H1 (cell line): ENCODE measurements at regions not wholly inside any gene's neighbourhood (a gene's known extent, or its start where the extent isn't known, plus 50 kb on each side); places are given as distances from the start of the nearest gene placed in this dataset.
A peak's percentile ranks its signal among the peaks of the same experiment; 100 is the strongest.
"Not testable (repeated sequence)": the region's sequence is repeated elsewhere in the genome, so short reads cannot be mapped to it uniquely, and the experiment has no call there.

ENCODE experiments used
- CTCF ChIA-PET: fragments of 300-600 bp; sonication (Branson Sonifier 250); formaldehyde crosslinking; loops from one replicate; lab custom pipeline; 2021; ENCODE audit not compliant: partially characterized antibody; lab: Charles Lee
- POLR2A ChIA-PET: fragments of 300-600 bp; sonication (Branson Sonifier 250); formaldehyde crosslinking; loops from one replicate; lab custom pipeline; 2021; ENCODE audit warnings: inconsistent platforms; ENCODE audit not compliant: partially characterized antibody; lab: Charles Lee
- DNase-seq, 2 experiments: peaks; one replicate each; pipeline versions ENCODE4 v3.0.0 to v3.0.0-alpha.2; 2010 to 2022; ENCODE audit warnings: low spot score in 2 of 2, low read depth in 1 of 2, mixed read lengths in 1 of 2
- FAIRE-seq: peaks from 2 replicates; lab custom pipeline; 2011; peaks lifted over from hg19 to GRCh38; lab: Jason Lieb, UNC
- H2AFZ ChIP-seq: 2 replicates; pipeline ENCODE4 v1.8.1; 2012; ENCODE audit warnings: low read length, inconsistent platforms
- H2AK5ac ChIP-seq: 2 replicates; pipeline ENCODE4 v1.6.1; 2013; ENCODE audit warnings: low read depth, low read length
- H2BK120ac ChIP-seq: replicated peaks from 2 replicates; pipeline ENCODE3; 2013; ENCODE audit warnings: low read depth, low read length, inconsistent platforms
- H2BK12ac ChIP-seq: 2 replicates; pipeline ENCODE4 v1.6.1; 2013; ENCODE audit warnings: low read depth, low read length
- H2BK15ac ChIP-seq: 2 replicates; pipeline ENCODE4 v1.6.1; 2013; ENCODE audit warnings: low read length
- H2BK20ac ChIP-seq: 2 replicates; pipeline ENCODE4 v1.6.1; 2013; ENCODE audit warnings: low read length
- H2BK5ac ChIP-seq: 2 replicates; pipeline ENCODE4 v1.6.1; 2013; ENCODE audit warnings: low read depth, low read length
- H3K14ac ChIP-seq: 2 replicates; pipeline ENCODE4 v1.6.1; 2013; ENCODE audit warnings: inconsistent platforms; ENCODE audit not compliant: insufficient read length
- H3K18ac ChIP-seq: 2 replicates; pipeline ENCODE4 v1.6.1; 2013; ENCODE audit warnings: low read length; ENCODE audit errors: extremely low read depth
- H3K23ac ChIP-seq: 2 replicates; pipeline ENCODE4 v1.6.1; 2013; ENCODE audit warnings: inconsistent platforms; ENCODE audit not compliant: insufficient read length
- H3K23me2 ChIP-seq: 2 replicates; pipeline ENCODE4 v1.6.1; 2013; ENCODE audit warnings: low read depth, low read length
- H3K27ac ChIP-seq: 2 replicates; pipeline ENCODE4 v1.6.1; 2011; ENCODE audit warnings: low read depth, low read length, inconsistent platforms
- H3K27me3 ChIP-seq, 4 experiments: replicated peaks in 1 of 4; 1 replicate in 1 of 4; 2 replicates in 3 of 4; pipeline versions ENCODE4 v1.6.1 to v1.8.1; 2011 to 2013; ENCODE audit warnings: low read length in 3 of 4, mild to moderate bottlenecking in 3 of 4, inconsistent platforms in 2 of 4, mixed read lengths in 2 of 4, moderate library complexity in 1 of 4; ENCODE audit not compliant: control insufficient read depth in 3 of 4, insufficient read depth in 3 of 4; ENCODE audit errors: extremely low read depth in 1 of 4
- H3K36me3 ChIP-seq, 4 experiments: 2 replicates each; pipeline versions ENCODE4 v1.6.1 to v1.8.1; 2011 to 2013; ENCODE audit warnings: mild to moderate bottlenecking in 4 of 4, low read length in 3 of 4, moderate library complexity in 2 of 4, control low read depth in 1 of 4, inconsistent platforms in 1 of 4; ENCODE audit not compliant: insufficient read depth in 4 of 4, control insufficient read depth in 2 of 4
- H3K4ac ChIP-seq: replicated peaks from 2 replicates; pipeline ENCODE3; 2013; ENCODE audit warnings: low read length, low read depth, mixed read lengths, inconsistent platforms; ENCODE audit not compliant: insufficient read length
- H3K4me1 ChIP-seq, 4 experiments: replicated peaks in 1 of 4; 1 replicate in 1 of 4; 2 replicates in 3 of 4; pipeline versions ENCODE4 v1.6.1 to v1.8.1; 2011 to 2013; ENCODE audit warnings: low read length in 3 of 4, inconsistent platforms in 2 of 4, mixed read lengths in 1 of 4; ENCODE audit not compliant: insufficient read depth in 4 of 4, control insufficient read depth in 3 of 4
- H3K4me2 ChIP-seq, 2 experiments: 2 replicates each; pipeline versions ENCODE4 v1.6.1 to v1.8.1; 2011 to 2013; ENCODE audit warnings: low read depth in 2 of 2, low read length in 2 of 2, control low read depth in 1 of 2, inconsistent platforms in 1 of 2, mild to moderate bottlenecking in 1 of 2; ENCODE audit not compliant: insufficient read depth in 1 of 2
- H3K4me3 ChIP-seq, 4 experiments: fragments of 200-600, 300-600 bp in 1 of 4; sonication (generic), shearing (Covaris generic), sonication (Bioruptor Twin) in 1 of 4; 2 replicates each; pipeline versions ENCODE4 v1.5.1 to v1.8.1; 2011 to 2016; ENCODE audit warnings: low read length in 4 of 4, low read depth in 3 of 4, control low read depth in 2 of 4, inconsistent platforms in 2 of 4, mild to moderate bottlenecking in 2 of 4, mixed read lengths in 1 of 4, moderate library complexity in 1 of 4; ENCODE audit not compliant: insufficient read depth in 2 of 4; ENCODE audit errors: extremely low read depth in 1 of 4
- H3K56ac ChIP-seq: replicated peaks from 2 replicates; pipeline ENCODE3; 2013; ENCODE audit warnings: low read depth, mild to moderate bottlenecking, mixed read lengths, low read length, inconsistent platforms; ENCODE audit not compliant: insufficient read length
- H3K79me1 ChIP-seq: 2 replicates; pipeline ENCODE4 v1.6.1; 2013; ENCODE audit warnings: low read depth, low read length, control low read depth
- H3K79me2 ChIP-seq, 2 experiments: 2 replicates each; pipeline versions ENCODE4 v1.6.1 to v1.8.1; 2012 to 2013; ENCODE audit warnings: low read length in 2 of 2, mild to moderate bottlenecking in 2 of 2, inconsistent platforms in 1 of 2; ENCODE audit not compliant: insufficient read depth in 2 of 2, control insufficient read depth in 1 of 2
- H3K9ac ChIP-seq, 4 experiments: replicated peaks in 1 of 4; 1 replicate in 1 of 4; 2 replicates in 3 of 4; pipeline versions ENCODE4 v1.6.1 to v1.8.1; 2011 to 2013; ENCODE audit warnings: low read depth in 3 of 4, low read length in 3 of 4, control low read depth in 2 of 4, mild to moderate bottlenecking in 2 of 4, moderate library complexity in 2 of 4, inconsistent platforms in 1 of 4; ENCODE audit errors: extremely low read depth in 1 of 4
- H3K9me3 ChIP-seq, 2 experiments: 2 replicates each; pipeline versions ENCODE4 v1.6.1 to v1.8.1; 2012 to 2013; ENCODE audit warnings: mild to moderate bottlenecking in 2 of 2, moderate library complexity in 2 of 2, control low read depth in 1 of 2, inconsistent platforms in 1 of 2, low read depth in 1 of 2, low read length in 1 of 2, mixed read lengths in 1 of 2; ENCODE audit not compliant: insufficient read depth in 2 of 2
- H4K20me1 ChIP-seq, 2 experiments: replicated peaks in 1 of 2; 2 replicates each; pipeline versions ENCODE3 to v1.8.1; 2011 to 2013; ENCODE audit warnings: inconsistent platforms in 2 of 2, low read length in 2 of 2, mild to moderate bottlenecking in 1 of 2; ENCODE audit not compliant: insufficient read depth in 2 of 2, control insufficient read depth in 1 of 2
- H4K5ac ChIP-seq: 2 replicates; pipeline ENCODE4 v1.6.1; 2013; ENCODE audit warnings: low read length, low read depth, mixed read lengths, inconsistent platforms; ENCODE audit not compliant: insufficient read length
- H4K8ac ChIP-seq: 2 replicates; pipeline ENCODE4 v1.8.0; 2013; ENCODE audit warnings: mild to moderate bottlenecking, moderate library complexity, low read length, inconsistent platforms; ENCODE audit not compliant: insufficient read depth; ENCODE audit errors: extremely low read depth
- H4K91ac ChIP-seq: replicated peaks from 2 replicates; pipeline ENCODE3; 2013; ENCODE audit warnings: low read length, mixed read lengths, inconsistent platforms; ENCODE audit not compliant: insufficient read length
- RAD21 ChIP-seq, 2 experiments: IDR thresholded peaks in 1 of 2; conservative IDR thresholded peaks in 1 of 2; 2 replicates each; pipeline ENCODE4 v1.6.1; 2011; ENCODE audit warnings: low read depth in 2 of 2, low read length in 2 of 2, improper control_type of control experiment in 1 of 2, inconsistent platforms in 1 of 2, mild to moderate bottlenecking in 1 of 2, moderate library complexity in 1 of 2
- WGBS, 2 experiments: shearing (Covaris generic) in 1 of 2; methylation state at CpG; one replicate each; pipeline versions ENCODE4 v1.1.6 to v1.1.7; 2013 to 2015; ENCODE audit warnings: low lambda C conversion rate in 2 of 2, mixed read lengths in 2 of 2, inconsistent platforms in 1 of 2, low coverage in 1 of 2, missing lambda C conversion rate in 1 of 2; ENCODE audit not compliant: insufficient replicate concordance in 2 of 2, insufficient coverage in 1 of 2, insufficient read length in 1 of 2; ENCODE audit errors: extremely low coverage in 1 of 2, missing lambda C conversion rate in 1 of 2; 5-methylcytosine and 5-hydroxymethylcytosine counted together
- TF ChIP-seq, protein P1 (sequence below), 3 experiments: IDR thresholded peaks; 1 replicate in 2 of 3; 2 replicates in 1 of 3; pipeline versions ENCODE4 v1.5.1 to v1.6.1; 2011; ENCODE audit warnings: low read length in 3 of 3, mild to moderate bottlenecking in 3 of 3, inconsistent platforms in 2 of 3, low read depth in 1 of 3, moderate library complexity in 1 of 3; ENCODE audit not compliant: insufficient read depth in 1 of 3; ENCODE audit errors: control extremely low read depth in 1 of 3

DNA sequence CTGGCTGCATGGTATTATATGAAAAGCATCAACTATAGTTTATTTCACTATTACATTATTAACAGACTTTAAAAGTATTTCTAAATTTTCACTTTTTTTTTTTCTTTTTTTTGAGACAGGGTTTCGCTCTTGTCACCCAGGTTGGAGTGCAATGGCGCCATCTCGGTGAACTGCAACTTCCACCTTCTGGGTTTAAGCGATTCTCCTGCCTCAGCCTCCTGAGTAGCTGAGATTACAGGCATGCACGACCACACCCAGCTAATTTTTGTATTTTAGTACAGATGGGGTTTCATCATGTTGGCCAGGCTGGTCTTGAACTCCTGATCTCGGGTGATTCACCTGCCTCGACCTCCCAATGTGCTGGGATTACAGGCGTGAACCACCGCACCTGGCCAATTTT lies 115.4 kb upstream of the SPOPL start:
- H3K18ac ChIP-seq, H4K5ac ChIP-seq, H2BK15ac ChIP-seq, H3K9ac ChIP-seq, H3K23me2 ChIP-seq, FAIRE-seq, H3K4me2 ChIP-seq, H2BK120ac ChIP-seq, H3K4me1 ChIP-seq, H3K27ac ChIP-seq, H3K36me3 ChIP-seq, H3K14ac ChIP-seq, POLR2A ChIA-PET, H2AFZ ChIP-seq, H2BK12ac ChIP-seq, H4K91ac ChIP-seq, H4K20me1 ChIP-seq, H3K23ac ChIP-seq, H3K4me3 ChIP-seq, H2BK20ac ChIP-seq, H3K79me2 ChIP-seq, H3K79me1 ChIP-seq, H3K4ac ChIP-seq, H4K8ac ChIP-seq, H2AK5ac ChIP-seq, H3K9me3 ChIP-seq, H2BK5ac ChIP-seq, H3K27me3 ChIP-seq, H3K56ac ChIP-seq: not testable (repeated sequence)
- CTCF ChIA-PET = interaction anchor here (0.6 to 3.0 kb wide), 15 partner anchors 9 to 1044 kb away, joined by 3 to 23 read pairs (median 3); no protein-coding TSS in a partner anchor
- peak; percentile 34 to 47; a peak in 3 of 4 replicates for TF ChIP-seq RAD21 (IDR thresholded peaks at IDR 0.05 in 1 of 2, conservative IDR thresholded peaks at IDR 0.05 in 1 of 2; ENCODE audit: low read depth in 2 of 2, low read length in 2 of 2)
- TF ChIP-seq, protein P1, sequence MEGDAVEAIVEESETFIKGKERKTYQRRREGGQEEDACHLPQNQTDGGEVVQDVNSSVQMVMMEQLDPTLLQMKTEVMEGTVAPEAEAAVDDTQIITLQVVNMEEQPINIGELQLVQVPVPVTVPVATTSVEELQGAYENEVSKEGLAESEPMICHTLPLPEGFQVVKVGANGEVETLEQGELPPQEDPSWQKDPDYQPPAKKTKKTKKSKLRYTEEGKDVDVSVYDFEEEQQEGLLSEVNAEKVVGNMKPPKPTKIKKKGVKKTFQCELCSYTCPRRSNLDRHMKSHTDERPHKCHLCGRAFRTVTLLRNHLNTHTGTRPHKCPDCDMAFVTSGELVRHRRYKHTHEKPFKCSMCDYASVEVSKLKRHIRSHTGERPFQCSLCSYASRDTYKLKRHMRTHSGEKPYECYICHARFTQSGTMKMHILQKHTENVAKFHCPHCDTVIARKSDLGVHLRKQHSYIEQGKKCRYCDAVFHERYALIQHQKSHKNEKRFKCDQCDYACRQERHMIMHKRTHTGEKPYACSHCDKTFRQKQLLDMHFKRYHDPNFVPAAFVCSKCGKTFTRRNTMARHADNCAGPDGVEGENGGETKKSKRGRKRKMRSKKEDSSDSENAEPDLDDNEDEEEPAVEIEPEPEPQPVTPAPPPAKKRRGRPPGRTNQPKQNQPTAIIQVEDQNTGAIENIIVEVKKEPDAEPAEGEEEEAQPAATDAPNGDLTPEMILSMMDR (IDR thresholded peaks at IDR 0.05; ENCODE audit: control extremely low read depth in 1 of 3, insufficient read depth in 1 of 3, low read depth in 1 of 3, low read length in 3 of 3) = peak in 2 of 3 experiments; percentile 21 to 49; a peak in 3 of 4 replicates
- DNase-seq = peak in 1 of 2 experiments; percentile 58
- 81% methylated on average over 9 of the region's 9 CpGs; no CpG with 5 or more reads in 1 of the 2 experiments for WGBS, 2 experiments
